ENCODE measurements at regions not wholly inside any gene's neighbourhood (a gene's known extent, or its start where the extent isn't known, plus 50 kb on each side); places are given as distances from the start of the nearest gene placed in this dataset.

- TF ChIP-seq CTCF (IDR thresholded peaks at IDR 0.05) = no peak
- Mint-ChIP-seq H3K27me3 (ENCODE audit: unreplicated experiment) (no peaks in the 10 kb centered on the region), H3K27ac (ENCODE audit: unreplicated experiment) (no peak overlapping the region), H3K36me3 (ENCODE audit: unreplicated experiment) (no peaks in the 10 kb centered on the region), H3K9me3 (ENCODE audit: unreplicated experiment) (peaks cover 7% of the 10 kb centered on the region), H3K4me3 (ENCODE audit: unreplicated experiment) (no peak overlapping the region), H3K4me1 (ENCODE audit: unreplicated experiment) (no peaks in the 10 kb centered on the region)
- DNase-seq (ENCODE audit: extremely low spot score, unreplicated experiment) = no peak
These were observed 296.7 kb upstream of the FKBP1C start for GRCh38 chr6:62914530-62914929.

- H3K4me1 Mint-ChIP-seq (ENCODE audit: unreplicated experiment) = no peaks in the 10 kb centered on the region
- H3K27me3 Mint-ChIP-seq (ENCODE audit: unreplicated experiment) = no peaks in the 10 kb centered on the region
- H3K9me3 Mint-ChIP-seq (ENCODE audit: unreplicated experiment) = peaks cover 11% of the 10 kb centered on the region
- H3K4me3 Mint-ChIP-seq (ENCODE audit: unreplicated experiment) = no peak overlapping the region
- H3K36me3 Mint-ChIP-seq (ENCODE audit: unreplicated experiment) = no peaks in the 10 kb centered on the region
- DNase-seq (ENCODE audit: extremely low spot score, unreplicated experiment) = no peak
- TF ChIP-seq CTCF (IDR thresholded peaks at IDR 0.05) = no peak
- no peak overlapping the region for H3K27ac Mint-ChIP-seq (ENCODE audit: unreplicated experiment)
These were observed 287.5 kb upstream of the FKBP1C start for GRCh38 chr6:62923728-62924127.

- DNase-seq (ENCODE audit: extremely low spot score, unreplicated experiment) = no peak
- TF ChIP-seq CTCF (IDR thresholded peaks at IDR 0.05) = no peak
- Mint-ChIP-seq H3K27ac (ENCODE audit: unreplicated experiment) (no peak overlapping the region), H3K9me3 (ENCODE audit: unreplicated experiment) (no peaks in the 10 kb centered on the region), H3K36me3 (ENCODE audit: unreplicated experiment) (no peaks in the 10 kb centered on the region), H3K27me3 (ENCODE audit: unreplicated experiment) (no peaks in the 10 kb centered on the region), H3K4me3 (ENCODE audit: unreplicated experiment) (no peak overlapping the region), H3K4me1 (ENCODE audit: unreplicated experiment) (no peaks in the 10 kb centered on the region)
These were observed 270.4 kb upstream of the FKBP1C start for GRCh38 chr6:62940848-62941247.

- no peak overlapping the region for H3K4me3 Mint-ChIP-seq (ENCODE audit: unreplicated experiment)
- H3K27ac Mint-ChIP-seq (ENCODE audit: unreplicated experiment) = no peak overlapping the region
- no peak for TF ChIP-seq CTCF (IDR thresholded peaks at IDR 0.05)
- no peaks in the 10 kb centered on the region for H3K36me3 Mint-ChIP-seq (ENCODE audit: unreplicated experiment)
- H3K4me1 Mint-ChIP-seq (ENCODE audit: unreplicated experiment) = no peaks in the 10 kb centered on the region
- H3K27me3 Mint-ChIP-seq (ENCODE audit: unreplicated experiment) = no peaks in the 10 kb centered on the region
- DNase-seq (ENCODE audit: extremely low spot score, unreplicated experiment) = no peak
- no peaks in the 10 kb centered on the region for H3K9me3 Mint-ChIP-seq (ENCODE audit: unreplicated experiment)
These were observed 269.3 kb upstream of the FKBP1C start for GRCh38 chr6:62942000-62942399.

GRCh38 chr6:62968834-62969233, 242.4 kb upstream of the FKBP1C start:
- Mint-ChIP-seq H3K27ac (ENCODE audit: unreplicated experiment) (no peak overlapping the region), H3K4me1 (ENCODE audit: unreplicated experiment) (no peaks in the 10 kb centered on the region), H3K4me3 (ENCODE audit: unreplicated experiment) (no peak overlapping the region), H3K36me3 (ENCODE audit: unreplicated experiment) (no peaks in the 10 kb centered on the region), H3K9me3 (ENCODE audit: unreplicated experiment) (no peaks in the 10 kb centered on the region), H3K27me3 (ENCODE audit: unreplicated experiment) (no peaks in the 10 kb centered on the region)
- DNase-seq (ENCODE audit: extremely low spot score, unreplicated experiment) = no peak
- TF ChIP-seq CTCF (IDR thresholded peaks at IDR 0.05) = no peak

Measured in osteocyte (in vitro differentiated cells).